AG09319 (cell line): ENCODE measurements at regions not wholly inside any gene's neighbourhood (a gene's known extent, or its start where the extent isn't known, plus 50 kb on each side); places are given as distances from the start of the nearest gene placed in this dataset.
"Not testable (repeated sequence)": the region's sequence is repeated elsewhere in the genome, so short reads cannot be mapped to it uniquely, and the experiment has no call there.

Source experiments
- DNase-seq: peaks from one replicate; pipeline ENCODE4 v3.0.0-alpha.2; 2010; ENCODE audit warnings: low read depth; ENCODE audit errors: extremely low read depth
- TF ChIP-seq, protein P1 (sequence below): IDR thresholded peaks from 2 replicates; pipeline ENCODE4 v1.5.1; 2011; ENCODE audit warnings: low read depth, mild to moderate bottlenecking, inconsistent platforms, low read length, moderate library complexity

DNA sequence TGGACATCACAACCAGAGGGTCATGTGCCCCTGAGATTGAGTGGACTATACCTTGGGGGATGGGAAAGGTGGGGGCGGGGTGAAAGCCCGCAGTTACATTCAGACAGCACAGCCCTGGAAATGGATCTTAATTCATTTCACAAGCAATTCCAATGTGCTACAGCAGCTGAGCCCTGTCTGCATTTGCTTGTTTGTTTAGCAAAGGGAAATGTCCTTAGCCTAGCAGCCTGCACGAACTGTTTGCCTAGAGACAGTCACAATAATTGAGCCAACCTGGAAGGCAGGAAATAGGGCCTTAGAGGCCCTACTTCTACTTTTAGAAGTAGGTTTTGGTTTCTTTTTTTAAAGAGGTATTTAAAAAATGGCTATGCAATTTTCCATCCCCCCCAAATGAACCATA lies 177.3 kb upstream of the KL start:
- no peak for DNase-seq
- TF ChIP-seq, protein P1, sequence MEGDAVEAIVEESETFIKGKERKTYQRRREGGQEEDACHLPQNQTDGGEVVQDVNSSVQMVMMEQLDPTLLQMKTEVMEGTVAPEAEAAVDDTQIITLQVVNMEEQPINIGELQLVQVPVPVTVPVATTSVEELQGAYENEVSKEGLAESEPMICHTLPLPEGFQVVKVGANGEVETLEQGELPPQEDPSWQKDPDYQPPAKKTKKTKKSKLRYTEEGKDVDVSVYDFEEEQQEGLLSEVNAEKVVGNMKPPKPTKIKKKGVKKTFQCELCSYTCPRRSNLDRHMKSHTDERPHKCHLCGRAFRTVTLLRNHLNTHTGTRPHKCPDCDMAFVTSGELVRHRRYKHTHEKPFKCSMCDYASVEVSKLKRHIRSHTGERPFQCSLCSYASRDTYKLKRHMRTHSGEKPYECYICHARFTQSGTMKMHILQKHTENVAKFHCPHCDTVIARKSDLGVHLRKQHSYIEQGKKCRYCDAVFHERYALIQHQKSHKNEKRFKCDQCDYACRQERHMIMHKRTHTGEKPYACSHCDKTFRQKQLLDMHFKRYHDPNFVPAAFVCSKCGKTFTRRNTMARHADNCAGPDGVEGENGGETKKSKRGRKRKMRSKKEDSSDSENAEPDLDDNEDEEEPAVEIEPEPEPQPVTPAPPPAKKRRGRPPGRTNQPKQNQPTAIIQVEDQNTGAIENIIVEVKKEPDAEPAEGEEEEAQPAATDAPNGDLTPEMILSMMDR = no peak

DNA sequence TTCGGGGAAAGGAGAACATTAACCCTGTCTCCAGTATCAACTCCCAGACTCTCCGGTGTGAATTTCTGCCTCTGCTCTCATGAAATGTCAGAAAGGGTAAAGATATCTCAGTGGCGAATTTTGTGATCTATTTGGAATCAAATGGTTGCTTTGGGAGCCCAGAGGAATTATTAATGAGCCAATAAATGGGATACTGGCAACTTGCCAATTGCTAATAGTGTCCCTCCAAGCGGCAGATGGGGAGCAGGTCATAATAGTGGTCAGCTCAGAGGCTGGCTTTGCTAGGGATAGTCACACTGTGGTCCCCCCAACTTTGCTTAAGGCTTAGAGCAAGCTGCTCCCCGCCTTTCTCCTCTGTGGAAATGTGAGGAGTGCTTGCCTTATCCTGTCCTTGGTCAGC lies 176.1 kb upstream of the KL start:
- TF ChIP-seq, protein P1 = no peak
- DNase-seq = no peak

DNA sequence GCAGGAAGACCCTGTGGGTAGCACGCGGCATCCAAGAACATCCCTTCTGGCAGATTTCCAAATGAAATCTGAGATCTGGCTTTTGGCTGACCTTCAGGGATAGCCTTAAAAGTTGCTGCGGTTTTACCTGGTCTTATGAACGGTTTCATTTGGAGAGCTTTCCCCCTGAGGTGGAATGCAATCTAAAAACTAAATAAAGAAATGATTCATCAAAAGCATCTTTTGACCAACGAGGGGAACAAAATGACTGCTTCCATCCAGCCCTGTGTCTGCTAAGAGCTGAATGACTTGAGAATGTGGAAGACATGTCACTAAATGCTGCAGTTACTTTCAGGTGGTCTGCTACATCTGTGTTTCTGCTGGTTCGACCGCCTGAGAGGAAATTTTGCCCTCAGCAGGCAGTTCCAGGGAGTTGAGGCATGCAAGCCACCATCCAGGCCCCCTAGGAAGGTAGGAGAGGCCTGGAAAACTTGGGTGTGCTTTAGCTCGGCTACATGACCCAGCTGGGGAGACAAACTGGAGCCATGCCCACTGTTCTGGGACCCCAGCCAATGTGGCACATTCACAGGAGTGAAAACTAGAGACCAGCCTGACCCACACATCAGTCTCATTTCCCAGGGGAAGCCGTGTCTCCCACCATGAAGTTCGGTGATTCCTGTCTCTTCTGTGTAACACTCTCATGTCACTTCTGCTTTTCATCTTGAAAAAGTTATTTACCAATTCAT lies 175.1 kb upstream of the KL start:
- TF ChIP-seq, protein P1 = no peak
- DNase-seq = no peak

GRCh38 chr13:32845952-32846950 lies 170.0 kb upstream of the KL start:
- TF ChIP-seq, protein P1 = no peak
- no peak for DNase-seq

- DNase-seq = not testable (repeated sequence)
Measured at GRCh38 chr13:32847976-32848375, 168.2 kb upstream of the KL start.

- DNase-seq = no peak
- TF ChIP-seq, protein P1 = no peak
Measured at GRCh38 chr13:32849369-32849768, 166.9 kb upstream of the KL start.

- TF ChIP-seq, protein P1 = no peak
- DNase-seq = no peak
Measured at GRCh38 chr13:32850316-32851052, 165.7 kb upstream of the KL start.
